ENCODE measurements at regions not wholly inside any gene's neighbourhood (a gene's known extent, or its start where the extent isn't known, plus 50 kb on each side); places are given as distances from the start of the nearest gene placed in this dataset.
A peak's percentile ranks its signal among the peaks of the same experiment; 100 is the strongest.

DNA sequence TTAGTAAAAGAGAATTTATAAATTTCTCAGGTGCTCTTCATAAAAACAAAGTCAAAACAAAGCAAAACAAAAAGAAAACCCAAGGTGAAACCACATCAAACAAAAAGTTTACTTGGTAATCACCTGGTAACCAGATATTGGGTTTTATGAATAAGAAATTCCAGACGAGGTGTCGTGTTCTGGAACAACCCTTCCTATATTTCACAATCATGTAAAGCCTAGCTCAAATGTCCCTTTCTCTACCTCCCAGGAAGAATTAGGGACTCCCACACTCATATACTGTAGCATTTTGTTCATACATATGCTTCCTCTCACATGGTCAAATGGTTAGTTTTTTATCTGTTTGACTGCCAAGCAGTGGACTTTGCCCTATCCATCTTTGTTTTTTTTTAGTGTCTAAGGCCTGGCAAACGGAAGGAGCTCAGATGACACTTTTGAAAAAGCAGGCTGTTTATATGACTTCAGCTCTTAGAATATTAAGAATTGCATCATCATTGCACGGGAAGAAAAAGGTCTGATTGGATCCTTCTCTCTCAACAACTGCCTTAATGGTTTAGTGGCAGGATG is 326.7 kb upstream of the TBL1XR1 start (continued):
- no peak for TF ChIP-seq TCF12 (IDR thresholded peaks at IDR 0.05)
- no peak for TF ChIP-seq TCF12 (CRISPR knock-in tag; IDR thresholded peaks at IDR 0.05)
- no peak for TF ChIP-seq SOX13 (IDR thresholded peaks at IDR 0.05)
- TF ChIP-seq SOX13 (CRISPR knock-in tag; conservative IDR thresholded peaks at IDR 0.05 in 1 of 2, IDR thresholded peaks at IDR 0.05 in 1 of 2) = peak in 1 of 2 experiments; percentile 84; a peak in 2 of 4 replicates
- peak; percentile 42; the same call in 1 of the 2 replicates for TF ChIP-seq TCF7 (IDR thresholded peaks at IDR 0.05; ENCODE audit: low read depth)
- TF ChIP-seq CHCHD3 (CRISPR knock-in tag; IDR thresholded peaks at IDR 0.05) = no peak
- no peak for TF ChIP-seq PRPF4 (IDR thresholded peaks at IDR 0.05; ENCODE audit: low read depth, low read length, poor library complexity, severe bottlenecking)
- peak; percentile 95 for TF ChIP-seq MED1 (CRISPR knock-in tag; IDR thresholded peaks at IDR 0.05)
- no peak for TF ChIP-seq JUN (CRISPR knock-in tag; IDR thresholded peaks at IDR 0.05)
- TF ChIP-seq ZC3H13 (CRISPR knock-in tag; IDR thresholded peaks at IDR 0.05) = no peak
- TF ChIP-seq ZNF644 (CRISPR knock-in tag; IDR thresholded peaks at IDR 0.05; ENCODE audit: low read depth) = peak; percentile 93; the same call in 1 of the 2 replicates
- TF ChIP-seq, protein P1, sequence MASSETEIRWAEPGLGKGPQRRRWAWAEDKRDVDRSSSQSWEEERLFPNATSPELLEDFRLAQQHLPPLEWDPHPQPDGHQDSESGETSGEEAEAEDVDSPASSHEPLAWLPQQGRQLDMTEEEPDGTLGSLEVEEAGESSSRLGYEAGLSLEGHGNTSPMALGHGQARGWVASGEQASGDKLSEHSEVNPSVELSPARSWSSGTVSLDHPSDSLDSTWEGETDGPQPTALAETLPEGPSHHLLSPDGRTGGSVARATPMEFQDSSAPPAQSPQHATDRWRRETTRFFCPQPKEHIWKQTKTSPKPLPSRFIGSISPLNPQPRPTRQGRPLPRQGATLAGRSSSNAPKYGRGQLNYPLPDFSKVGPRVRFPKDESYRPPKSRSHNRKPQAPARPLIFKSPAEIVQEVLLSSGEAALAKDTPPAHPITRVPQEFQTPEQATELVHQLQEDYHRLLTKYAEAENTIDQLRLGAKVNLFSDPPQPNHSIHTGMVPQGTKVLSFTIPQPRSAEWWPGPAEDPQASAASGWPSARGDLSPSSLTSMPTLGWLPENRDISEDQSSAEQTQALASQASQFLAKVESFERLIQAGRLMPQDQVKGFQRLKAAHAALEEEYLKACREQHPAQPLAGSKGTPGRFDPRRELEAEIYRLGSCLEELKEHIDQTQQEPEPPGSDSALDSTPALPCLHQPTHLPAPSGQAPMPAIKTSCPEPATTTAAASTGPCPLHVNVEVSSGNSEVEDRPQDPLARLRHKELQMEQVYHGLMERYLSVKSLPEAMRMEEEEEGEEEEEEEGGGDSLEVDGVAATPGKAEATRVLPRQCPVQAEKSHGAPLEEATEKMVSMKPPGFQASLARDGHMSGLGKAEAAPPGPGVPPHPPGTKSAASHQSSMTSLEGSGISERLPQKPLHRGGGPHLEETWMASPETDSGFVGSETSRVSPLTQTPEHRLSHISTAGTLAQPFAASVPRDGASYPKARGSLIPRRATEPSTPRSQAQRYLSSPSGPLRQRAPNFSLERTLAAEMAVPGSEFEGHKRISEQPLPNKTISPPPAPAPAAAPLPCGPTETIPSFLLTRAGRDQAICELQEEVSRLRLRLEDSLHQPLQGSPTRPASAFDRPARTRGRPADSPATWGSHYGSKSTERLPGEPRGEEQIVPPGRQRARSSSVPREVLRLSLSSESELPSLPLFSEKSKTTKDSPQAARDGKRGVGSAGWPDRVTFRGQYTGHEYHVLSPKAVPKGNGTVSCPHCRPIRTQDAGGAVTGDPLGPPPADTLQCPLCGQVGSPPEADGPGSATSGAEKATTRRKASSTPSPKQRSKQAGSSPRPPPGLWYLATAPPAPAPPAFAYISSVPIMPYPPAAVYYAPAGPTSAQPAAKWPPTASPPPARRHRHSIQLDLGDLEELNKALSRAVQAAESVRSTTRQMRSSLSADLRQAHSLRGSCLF (CRISPR knock-in tag; IDR thresholded peaks at IDR 0.05; ENCODE audit: borderline replicate concordance) = no peak
- TF ChIP-seq ZNF552 (CRISPR knock-in tag; IDR thresholded peaks at IDR 0.05; ENCODE audit: borderline replicate concordance) = no peak
- TF ChIP-seq MTA1 (CRISPR knock-in tag; IDR thresholded peaks at IDR 0.05; ENCODE audit: borderline replicate concordance) = no peak
- TF ChIP-seq RARA (CRISPR knock-in tag; IDR thresholded peaks at IDR 0.05) = peak; percentile 63; the same call in 1 of the 2 replicates
- TF ChIP-seq, protein P2, sequence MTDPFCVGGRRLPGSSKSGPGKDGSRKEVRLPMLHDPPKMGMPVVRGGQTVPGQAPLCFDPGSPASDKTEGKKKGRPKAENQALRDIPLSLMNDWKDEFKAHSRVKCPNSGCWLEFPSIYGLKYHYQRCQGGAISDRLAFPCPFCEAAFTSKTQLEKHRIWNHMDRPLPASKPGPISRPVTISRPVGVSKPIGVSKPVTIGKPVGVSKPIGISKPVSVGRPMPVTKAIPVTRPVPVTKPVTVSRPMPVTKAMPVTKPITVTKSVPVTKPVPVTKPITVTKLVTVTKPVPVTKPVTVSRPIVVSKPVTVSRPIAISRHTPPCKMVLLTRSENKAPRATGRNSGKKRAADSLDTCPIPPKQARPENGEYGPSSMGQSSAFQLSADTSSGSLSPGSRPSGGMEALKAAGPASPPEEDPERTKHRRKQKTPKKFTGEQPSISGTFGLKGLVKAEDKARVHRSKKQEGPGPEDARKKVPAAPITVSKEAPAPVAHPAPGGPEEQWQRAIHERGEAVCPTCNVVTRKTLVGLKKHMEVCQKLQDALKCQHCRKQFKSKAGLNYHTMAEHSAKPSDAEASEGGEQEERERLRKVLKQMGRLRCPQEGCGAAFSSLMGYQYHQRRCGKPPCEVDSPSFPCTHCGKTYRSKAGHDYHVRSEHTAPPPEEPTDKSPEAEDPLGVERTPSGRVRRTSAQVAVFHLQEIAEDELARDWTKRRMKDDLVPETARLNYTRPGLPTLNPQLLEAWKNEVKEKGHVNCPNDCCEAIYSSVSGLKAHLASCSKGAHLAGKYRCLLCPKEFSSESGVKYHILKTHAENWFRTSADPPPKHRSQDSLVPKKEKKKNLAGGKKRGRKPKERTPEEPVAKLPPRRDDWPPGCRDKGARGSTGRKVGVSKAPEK (CRISPR knock-in tag; IDR thresholded peaks at IDR 0.05; ENCODE audit: borderline replicate concordance) = no peak
- TF ChIP-seq TBP (CRISPR knock-in tag; IDR thresholded peaks at IDR 0.05) = no peak
- TF ChIP-seq, protein P3, sequence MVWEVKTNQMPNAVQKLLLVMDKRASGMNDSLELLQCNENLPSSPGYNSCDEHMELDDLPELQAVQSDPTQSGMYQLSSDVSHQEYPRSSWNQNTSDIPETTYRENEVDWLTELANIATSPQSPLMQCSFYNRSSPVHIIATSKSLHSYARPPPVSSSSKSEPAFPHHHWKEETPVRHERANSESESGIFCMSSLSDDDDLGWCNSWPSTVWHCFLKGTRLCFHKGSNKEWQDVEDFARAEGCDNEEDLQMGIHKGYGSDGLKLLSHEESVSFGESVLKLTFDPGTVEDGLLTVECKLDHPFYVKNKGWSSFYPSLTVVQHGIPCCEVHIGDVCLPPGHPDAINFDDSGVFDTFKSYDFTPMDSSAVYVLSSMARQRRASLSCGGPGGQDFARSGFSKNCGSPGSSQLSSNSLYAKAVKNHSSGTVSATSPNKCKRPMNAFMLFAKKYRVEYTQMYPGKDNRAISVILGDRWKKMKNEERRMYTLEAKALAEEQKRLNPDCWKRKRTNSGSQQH (CRISPR knock-in tag; IDR thresholded peaks at IDR 0.05; ENCODE audit: low read depth) = no peak
- TF ChIP-seq, protein P4, sequence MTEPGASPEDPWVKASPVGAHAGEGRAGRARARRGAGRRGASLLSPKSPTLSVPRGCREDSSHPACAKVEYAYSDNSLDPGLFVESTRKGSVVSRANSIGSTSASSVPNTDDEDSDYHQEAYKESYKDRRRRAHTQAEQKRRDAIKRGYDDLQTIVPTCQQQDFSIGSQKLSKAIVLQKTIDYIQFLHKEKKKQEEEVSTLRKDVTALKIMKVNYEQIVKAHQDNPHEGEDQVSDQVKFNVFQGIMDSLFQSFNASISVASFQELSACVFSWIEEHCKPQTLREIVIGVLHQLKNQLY (CRISPR knock-in tag; IDR thresholded peaks at IDR 0.05) = peak; percentile 71; the same call in 1 of the 2 replicates
- TF ChIP-seq ZNF557 (CRISPR knock-in tag; IDR thresholded peaks at IDR 0.05) = no peak
- TF ChIP-seq ZMYM4 (CRISPR knock-in tag; IDR thresholded peaks at IDR 0.05) = peak; percentile 72
